HG02981 (cell line): ENCODE measurements at regions not wholly inside any gene's neighbourhood (a gene's known extent, or its start where the extent isn't known, plus 50 kb on each side); places are given as distances from the start of the nearest gene placed in this dataset.

Source experiments
- ATAC-seq: cut with Tn5 transposase; IDR thresholded peaks from one replicate; pipeline ENCODE4 v1.9.1; 2021; ENCODE audit warnings: mild to moderate bottlenecking, moderate library complexity; ENCODE audit not compliant: unreplicated experiment

DNA sequence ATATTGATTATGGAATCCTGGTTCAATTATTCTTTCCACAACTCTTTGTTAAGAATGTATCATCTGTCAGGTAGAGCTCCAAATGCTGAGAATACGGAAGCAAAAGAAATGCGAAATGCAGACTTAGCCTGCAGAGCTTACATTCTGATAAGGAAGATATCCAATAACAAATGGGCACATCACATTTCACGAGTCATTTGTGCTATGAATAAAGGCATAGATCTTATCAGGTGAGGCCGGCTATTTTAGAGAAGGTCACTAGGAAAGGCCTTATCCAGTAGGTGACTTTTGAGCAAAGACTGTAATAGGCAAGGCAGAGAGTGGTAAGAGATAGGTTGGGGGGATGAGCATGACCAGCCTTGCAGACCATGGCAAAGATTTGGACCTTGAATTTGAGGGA lies 174.3 kb upstream of the SERPINE2 start:
- no peak for ATAC-seq

DNA sequence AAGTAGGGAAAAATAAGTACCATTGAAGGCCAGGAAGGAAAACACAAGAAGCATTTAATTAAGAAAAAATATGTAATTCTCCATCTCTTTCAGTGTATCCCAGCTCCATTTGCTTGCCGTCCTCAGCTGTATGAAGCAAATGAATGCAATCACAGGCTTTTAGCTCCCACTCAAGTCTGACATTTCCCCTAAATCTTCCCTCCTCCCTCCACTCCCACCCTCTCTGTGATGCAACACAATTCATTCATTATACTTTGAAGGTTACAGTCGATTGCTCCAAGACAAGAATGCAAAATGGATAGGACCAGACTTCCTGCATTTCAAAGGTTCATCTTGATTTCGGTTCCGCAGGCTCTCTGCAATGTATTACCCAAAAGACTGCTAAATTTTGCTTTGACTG lies 172.7 kb upstream of the SERPINE2 start:
- ATAC-seq, result no peak

DNA sequence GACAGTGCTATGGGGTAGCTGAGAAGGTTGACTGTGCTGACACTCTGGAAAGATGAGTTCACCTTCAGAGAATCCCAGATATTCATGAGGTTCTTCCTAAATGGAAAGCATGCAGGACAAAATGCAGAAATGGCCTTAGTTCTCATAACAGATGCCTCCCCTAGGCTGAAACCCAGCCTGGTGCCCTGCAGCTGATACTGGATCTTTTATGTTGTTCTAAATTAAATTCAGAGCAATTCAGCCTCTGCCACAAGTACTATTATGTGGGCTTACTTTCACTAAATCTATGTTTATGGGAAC lies 172.0 kb upstream of the SERPINE2 start:
- no peak for ATAC-seq

DNA sequence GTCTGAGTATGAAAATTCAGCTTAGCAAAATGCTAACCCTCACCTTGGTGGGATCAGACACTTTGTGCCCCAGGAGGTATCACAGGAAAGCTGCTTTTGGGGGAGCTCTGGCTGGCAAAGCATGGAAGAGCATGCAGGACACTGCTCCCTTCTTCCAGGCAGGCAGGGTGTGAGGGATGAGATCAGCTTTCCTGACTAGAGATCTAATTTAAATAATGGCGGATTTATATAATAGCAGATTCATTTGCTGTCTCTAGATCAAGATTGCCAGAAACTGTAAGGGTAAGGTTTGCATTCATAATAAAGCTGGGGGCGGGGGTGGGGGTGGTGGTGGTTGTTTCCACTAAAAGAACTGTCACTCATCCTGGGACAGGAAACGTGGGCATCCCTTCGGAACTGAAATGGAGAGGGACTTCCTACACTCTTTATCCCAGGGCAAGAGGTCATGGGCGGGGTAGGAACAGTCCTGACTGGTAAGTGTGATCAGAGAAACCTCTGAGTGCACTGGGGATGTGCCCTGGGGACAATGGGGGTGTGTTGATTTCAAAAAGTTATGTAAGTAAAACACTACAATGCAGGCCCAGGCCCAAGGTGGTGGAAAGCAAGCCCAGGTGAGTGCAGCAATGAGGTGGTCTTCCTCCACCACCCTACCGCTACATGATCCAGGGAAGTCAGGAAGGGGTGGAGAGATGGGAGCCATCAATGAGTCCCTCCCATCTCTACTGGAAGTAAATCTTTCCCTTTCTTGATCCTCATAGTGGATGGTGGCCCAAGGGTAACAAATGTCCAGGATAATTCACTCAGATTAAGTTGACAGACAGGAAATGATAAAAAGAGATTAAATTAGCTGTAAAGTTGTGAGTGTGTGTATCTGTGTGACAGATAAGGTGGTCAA lies 171.4 kb upstream of the SERPINE2 start:
- no peak for ATAC-seq

DNA sequence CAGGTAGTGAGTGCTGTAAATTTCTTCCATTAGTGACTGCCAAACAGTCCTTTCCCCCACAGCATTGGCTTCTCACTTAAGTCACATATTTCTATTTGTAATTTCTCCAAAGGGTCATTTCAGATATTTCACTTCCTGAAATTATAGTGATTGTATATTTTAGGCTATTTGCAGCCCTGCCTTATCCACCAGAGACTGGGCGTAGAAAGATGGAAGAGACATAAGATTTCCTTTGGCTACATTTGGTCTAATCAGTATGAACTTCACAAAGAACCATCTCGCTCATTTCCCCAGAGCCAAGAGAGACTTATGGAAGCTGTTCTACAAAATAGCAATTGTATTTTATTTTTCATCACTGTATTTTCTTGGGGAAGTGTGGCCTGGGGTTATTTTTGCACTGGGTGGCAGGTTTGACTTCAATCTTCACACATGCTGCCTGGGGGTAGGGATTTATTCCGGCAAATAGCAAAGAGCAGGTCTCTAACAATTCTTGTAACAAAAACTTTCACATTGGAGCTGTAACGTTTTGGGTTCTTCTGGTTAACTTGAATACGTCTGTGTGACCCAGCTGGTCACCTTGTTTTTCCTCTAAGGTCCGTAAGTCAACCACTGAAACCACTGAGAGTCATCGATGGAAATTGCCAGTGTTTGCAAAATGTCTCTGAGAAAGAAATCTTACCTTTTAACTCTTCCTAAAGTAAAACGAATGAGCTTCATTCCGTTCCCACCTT lies 170.6 kb upstream of the SERPINE2 start:
- no peak for ATAC-seq

DNA sequence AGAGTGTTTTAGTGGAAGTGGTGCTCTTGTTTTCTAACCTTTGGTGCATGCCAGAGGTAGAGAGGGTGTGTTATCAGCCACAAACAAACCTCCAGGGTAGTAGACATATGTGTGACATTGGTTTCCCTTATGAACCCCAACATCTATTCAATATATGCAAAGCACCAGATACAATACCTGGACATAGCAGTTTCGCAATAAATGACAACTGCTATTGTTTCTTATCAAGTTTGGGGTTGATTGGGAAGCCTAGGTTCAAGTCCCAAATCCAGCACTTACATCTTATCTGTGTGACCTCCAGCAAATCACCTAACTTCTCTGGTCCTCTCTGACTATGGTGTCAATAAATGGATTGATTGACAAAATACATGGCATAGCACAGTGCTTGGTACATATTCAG lies 169.4 kb upstream of the SERPINE2 start:
- no peak for ATAC-seq

DNA sequence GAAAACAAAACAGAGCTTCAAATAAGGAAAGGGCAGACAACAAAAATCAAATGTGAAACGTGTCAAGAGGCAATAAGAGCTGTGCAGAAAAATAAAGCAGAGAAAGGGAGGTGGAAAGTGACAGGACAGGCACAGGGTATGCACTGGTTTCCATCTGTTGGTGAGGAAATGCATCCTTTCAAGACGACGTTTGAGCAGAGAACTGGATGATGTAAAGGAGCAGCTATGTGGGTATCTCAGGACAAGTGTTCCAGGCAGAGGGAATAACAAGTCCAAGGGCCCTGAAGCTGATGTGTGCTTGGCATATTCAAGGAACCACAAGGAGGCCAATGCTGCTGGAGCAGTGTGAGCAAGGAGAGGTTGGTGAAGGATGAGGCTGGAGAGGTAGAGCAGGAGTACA lies 168.9 kb upstream of the SERPINE2 start:
- no peak for ATAC-seq

DNA sequence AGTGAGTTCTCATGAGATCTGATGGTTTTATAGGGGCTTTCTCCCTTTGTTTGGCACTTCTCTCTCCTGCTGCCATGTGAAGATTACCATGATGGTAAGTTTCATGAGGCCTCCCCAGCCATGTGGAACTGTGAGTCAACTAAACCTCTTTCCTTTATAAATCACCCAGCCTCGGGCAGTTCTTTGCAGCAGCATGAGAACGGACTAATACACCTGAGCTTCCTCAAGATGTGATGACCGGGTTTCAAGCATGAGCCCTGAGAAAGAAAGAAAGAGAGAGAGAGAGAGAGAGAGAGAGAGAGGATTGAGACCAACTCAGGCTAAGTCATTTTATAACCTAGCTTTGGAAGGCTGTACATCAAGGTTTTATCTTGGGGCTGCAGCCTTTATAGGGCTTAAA lies 167.7 kb upstream of the SERPINE2 start:
- ATAC-seq, result no peak

DNA sequence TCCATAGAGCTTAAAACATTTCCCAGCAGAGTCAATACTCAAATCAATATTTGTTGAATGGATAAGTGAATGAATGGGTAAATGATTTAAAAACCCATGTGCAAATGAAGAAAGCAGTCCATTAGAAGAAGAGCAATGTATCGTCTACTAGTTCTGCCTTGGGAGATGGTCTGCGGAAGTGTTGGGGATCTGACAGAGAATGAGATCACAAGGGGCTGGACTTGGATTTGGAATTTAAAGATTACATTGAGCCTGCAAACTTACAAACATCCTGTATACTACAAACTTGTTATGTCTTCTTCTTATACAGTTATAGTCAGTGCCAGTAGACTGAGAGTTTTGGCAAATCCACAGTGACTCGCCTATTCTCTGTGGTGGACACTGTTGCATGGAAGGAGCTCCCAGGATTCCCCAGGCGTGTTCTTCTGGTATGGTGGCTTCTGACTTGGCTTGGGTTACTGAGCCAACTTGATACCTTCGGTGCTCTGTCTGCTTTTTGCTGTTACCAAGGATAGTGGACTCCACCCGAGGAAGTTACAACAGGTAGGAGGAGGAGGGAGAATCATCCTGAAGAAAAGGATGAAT lies 163.3 kb upstream of the SERPINE2 start:
- ATAC-seq, result no peak

DNA sequence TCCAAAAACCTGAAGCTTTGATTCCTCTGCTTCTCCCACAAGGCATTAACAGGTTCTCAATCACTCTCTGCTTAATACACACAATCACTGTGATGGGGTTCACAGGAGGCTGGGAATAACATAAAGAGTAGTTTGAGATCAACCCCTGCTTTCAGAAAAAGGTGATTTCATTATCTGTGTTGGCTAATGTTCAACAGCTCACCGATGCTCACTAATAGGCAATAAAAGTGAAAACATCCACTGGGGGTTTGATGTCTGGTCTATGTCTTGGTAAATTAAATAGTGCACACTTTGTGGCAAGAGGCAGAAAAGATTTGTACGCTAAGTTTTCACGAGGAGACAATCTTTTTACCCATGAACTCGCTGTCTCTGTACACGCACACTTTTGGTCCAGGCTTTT lies 159.3 kb upstream of the SERPINE2 start:
- ATAC-seq, result no peak

DNA sequence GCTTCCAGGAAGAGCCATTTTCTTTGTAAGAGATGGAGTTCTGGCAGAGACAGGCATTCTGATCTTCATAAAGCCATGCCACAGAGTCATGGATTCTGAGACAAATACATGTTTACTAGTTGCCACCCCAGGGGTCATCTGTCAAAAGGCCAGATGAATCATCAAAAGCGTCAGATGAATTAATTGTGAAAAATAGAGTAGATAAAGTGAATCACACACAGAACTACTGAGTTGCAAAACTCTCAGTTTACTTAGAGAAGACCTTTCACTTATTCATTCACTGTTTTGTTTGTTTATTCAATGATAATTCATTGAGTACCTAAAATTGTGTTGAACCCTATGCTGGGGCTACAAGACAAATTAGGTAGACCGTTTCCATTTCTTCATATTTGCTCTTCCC lies 157.7 kb upstream of the SERPINE2 start:
- ATAC-seq, result no peak

DNA sequence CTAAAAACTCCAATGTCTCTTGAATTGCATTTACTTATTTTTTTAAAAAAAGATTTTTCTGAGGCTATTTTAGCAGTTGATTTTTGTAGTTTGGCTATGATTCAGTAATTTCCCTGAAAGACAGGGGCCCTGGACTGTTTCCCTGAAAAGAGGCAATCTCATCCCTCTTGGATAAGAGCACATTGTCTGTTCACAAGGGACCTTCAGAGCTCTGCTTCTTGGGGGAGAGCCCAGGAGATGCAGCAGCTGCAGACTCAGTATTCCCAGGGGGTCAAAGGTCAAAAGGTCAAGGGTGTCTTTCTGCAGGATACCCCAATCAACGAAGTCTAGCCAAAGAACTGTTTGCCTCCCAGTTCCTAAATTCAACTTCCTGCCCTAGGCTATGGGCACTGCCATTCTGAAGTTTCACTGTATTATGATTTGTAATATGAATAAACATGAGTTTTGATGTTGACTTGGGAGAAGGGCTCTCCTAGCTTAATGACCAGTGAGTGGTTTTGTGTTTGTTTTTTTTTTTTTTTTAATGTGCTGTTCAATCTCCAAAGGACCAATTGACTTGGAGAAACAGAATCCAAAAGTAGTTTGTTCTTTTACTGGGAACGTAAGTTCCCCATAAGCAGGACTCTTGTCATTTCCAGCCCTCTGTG lies 157.0 kb upstream of the SERPINE2 start:
- no peak for ATAC-seq

DNA sequence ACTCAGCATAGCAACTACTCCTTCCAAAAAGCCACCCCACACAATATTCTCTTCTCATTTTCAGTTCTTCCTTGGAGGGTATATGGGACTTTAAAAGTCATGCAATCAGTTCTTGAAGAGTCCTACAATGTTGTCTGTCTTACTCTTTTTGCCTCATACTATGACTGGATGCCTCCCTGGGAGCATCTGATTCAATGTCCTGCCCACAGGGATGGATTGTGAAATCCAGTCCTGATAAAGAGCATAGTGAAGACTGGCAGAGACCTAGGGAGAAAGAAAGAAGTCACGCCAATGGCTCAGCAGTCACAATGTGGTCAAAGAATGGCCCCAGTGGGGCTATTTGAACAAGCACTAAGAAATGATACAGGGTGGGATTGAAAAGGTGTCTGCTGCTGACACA lies 155.1 kb upstream of the SERPINE2 start:
- ATAC-seq, result no peak

DNA sequence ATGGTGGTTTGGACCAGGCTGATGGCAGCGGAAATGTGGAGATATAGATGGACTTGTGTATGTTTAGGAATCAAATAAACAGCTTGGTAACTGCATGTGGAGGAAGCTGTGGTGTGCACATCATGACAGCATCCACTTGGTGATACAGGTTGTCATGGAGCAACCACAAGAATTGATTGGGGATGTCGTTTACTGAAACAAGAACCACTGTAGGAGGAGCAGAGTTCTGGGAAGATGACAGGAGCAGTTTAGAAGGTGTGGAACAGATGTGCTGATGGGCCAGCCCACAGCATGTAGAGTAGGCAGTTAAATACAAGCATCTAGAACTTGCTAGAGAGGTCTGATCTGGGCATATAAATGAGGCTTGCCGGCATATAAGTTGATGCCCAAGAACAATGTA lies 152.4 kb upstream of the SERPINE2 start:
- no peak for ATAC-seq

DNA sequence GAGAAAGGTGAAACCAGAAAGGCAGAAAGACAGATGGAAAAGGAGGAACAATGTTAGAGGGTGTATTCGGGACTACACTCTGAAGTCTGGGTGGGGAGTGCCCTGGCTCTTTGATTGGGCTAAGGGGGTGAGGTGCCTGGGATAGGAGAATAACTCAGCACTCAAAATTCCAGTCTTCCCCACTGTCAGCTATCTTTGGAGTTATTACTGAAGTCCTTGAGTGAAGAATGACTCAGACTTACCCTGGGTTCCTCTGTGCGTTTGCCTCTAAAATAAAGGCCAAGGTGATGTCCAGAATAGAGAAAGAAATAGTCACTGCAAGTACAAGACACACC lies 151.8 kb upstream of the SERPINE2 start:
- no peak for ATAC-seq

DNA sequence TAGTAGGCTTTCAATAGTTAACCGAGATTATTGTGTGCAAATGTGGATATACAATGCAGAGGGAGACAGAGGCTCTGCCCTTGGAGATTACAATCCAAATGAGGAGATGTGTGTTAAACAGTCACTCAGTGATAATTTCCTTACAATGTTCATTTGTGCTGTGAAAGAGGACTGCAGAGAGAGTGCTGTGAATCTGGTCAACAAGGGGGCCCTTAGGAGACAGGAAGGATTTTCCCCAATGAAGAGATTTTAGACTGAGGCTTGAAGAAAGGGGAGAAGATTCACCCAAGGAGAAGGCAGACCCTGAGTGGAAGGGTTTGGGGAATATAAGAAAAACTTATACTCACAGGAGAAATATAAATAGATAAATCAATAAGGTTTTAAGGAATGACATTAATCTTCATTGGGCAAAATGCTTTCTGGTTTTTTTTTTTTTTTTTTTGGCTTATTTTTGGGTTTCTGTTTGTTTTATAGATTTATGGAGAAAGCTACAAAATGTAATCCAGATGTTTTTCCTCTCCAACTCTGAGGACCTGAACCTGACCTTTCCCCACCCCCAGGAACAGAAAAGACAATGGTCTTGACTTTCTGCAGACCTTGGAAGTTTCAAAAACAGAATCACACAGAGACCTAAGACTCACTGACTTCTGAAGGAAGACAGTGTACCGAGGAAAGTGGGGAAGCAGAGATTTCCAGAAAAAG lies 151.3 kb upstream of the SERPINE2 start:
- no peak for ATAC-seq

DNA sequence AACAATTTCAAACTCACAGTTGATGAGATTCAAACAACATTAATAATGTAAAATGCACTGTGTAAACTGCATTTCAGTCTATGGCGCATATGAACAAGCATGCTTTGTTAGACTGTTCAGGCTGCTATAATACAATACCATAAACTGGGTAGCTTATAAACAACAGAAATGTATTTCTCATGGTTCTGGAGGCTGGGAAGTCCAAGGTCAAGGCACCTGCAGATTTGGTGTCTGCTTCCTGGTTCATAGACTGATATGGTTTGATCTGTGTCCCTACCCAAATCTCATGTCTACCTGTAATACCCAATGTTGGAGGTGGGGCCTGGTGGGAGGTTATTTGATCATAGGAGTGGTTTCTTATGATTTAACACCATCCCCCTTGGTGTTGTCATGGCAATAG lies 148.1 kb upstream of the SERPINE2 start:
- ATAC-seq, result no peak

DNA sequence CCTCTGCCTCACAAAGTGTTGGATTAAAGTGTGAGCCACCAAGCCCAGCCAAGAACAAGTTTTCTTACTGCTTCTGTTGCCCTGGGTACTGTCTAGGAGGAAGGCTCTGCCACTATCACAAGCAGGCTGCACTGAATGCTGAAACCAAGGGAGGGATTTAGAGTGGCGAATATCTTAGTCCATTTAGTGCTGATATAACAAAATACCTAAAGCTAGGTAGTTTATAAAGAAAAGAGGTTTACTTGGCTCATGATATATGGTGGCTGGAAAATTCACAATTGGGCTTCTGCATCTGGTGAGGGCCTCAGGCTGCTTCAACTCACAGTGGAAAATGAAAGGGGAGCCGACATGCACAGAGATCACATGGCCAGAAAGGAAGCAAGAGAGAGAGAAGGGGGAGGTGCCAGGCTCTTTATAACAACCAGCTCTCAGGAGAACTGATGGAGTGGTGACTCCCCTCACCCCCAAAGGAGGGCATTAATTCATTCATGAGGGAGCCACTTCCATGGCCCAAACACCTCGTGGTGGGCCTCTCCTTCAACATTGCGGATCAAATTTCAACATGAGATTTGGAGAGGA lies 146.0 kb upstream of the SERPINE2 start:
- no peak for ATAC-seq

DNA sequence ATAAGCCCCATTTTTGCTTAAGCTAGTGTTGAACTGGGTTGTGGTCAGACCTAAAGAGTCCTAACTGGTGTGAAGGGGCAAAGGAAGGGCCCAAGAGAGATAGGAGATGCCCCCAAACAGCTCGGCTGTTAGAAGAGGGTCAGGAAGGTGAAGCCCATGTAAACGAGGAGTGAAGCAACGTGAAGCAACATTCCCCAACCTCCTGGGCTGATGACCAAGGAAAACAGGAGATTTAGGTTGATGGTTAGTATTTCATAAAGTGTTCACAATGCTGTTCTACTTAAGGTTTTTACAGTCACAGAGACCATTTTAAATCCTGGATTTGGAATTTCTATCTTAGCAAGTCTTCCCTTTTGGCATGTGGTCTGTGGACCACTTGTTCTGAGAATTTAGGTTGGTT lies 144.0 kb upstream of the SERPINE2 start:
- ATAC-seq, result no peak

DNA sequence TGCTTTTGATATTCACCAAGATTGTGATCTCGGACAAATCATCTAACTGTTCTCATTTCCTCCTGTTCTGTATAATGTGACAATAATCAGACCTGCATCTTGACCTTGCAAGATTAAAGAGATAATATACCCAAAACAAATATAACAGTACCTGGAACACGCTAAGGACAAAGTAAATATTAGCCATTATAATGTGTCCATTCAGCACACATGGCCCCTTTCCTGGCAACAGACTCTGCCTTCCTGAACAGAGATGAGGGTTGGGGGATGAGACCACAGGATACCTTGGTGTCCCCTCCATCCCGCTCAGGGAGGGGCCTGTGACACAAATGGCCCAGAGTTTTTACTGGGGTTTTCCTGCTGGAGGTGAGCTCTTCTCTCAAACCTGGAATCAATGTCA lies 143.4 kb upstream of the SERPINE2 start:
- ATAC-seq, result no peak
